ENCODE measurements at regions not wholly inside any gene's neighbourhood (a gene's known extent, or its start where the extent isn't known, plus 50 kb on each side); places are given as distances from the start of the nearest gene placed in this dataset.

GRCh38 chr18:66105016-66105415 lies 354.2 kb downstream of the CDH7 start:
- TF ChIP-seq CTCF (IDR thresholded peaks at IDR 0.05 in 8 of 11, conservative IDR thresholded peaks at IDR 0.05 in 3 of 11): no peak
- TF ChIP-seq POLR2AphosphoS5 (IDR thresholded peaks at IDR 0.05): no peak
- no peak for TF ChIP-seq POLR2A (IDR thresholded peaks at IDR 0.05)
